GM18517 (cell line): ENCODE measurements at regions not wholly inside any gene's neighbourhood (a gene's known extent, or its start where the extent isn't known, plus 50 kb on each side); places are given as distances from the start of the nearest gene placed in this dataset.
"Not testable (repeated sequence)": the region's sequence is repeated elsewhere in the genome, so short reads cannot be mapped to it uniquely, and the experiment has no call there.

Experiments used
- ATAC-seq: cut with Tn5 transposase; IDR thresholded peaks from one replicate; pipeline ENCODE4 v1.9.1; 2021; ENCODE audit warnings: mild to moderate bottlenecking, moderate library complexity; ENCODE audit not compliant: unreplicated experiment

DNA sequence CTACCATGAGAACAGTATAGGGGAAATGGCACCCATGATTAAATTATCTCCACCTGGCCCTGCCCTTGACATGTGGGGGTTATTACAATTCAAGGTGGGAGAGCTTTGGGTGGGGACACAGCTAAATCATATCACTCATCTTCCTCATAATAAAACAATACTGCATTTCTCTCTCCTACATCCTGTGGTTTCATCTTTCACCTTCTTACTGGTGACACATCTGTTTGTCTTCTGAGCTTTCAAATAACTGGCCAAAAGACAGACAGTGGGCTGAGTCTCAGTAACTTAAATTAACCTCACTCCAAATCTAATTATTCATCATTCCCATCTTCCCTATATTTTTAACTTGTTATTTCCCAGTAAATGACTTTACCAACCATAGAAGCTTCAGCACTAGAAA, 729.7 kb upstream of the USP15 start:
- ATAC-seq: no peak

DNA sequence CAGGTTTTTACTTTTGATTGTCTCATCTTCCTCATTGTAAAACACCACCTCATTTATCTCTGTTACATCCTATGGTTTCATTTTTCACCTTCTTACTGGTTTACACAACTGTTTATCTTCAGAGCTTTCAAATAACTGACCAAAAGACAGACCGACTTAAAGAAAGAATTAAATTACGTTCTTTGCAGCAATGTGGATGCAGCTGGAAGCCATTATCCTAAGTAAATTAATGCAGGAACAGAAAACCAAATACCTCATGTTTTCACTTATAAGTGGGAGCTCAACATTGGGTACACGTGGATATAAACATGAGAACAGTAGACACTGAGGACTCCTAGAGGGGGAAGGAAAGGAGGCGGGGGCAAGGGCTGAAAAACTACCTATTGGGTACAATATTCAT, 729.0 kb upstream of the USP15 start:
- no peak for ATAC-seq

DNA sequence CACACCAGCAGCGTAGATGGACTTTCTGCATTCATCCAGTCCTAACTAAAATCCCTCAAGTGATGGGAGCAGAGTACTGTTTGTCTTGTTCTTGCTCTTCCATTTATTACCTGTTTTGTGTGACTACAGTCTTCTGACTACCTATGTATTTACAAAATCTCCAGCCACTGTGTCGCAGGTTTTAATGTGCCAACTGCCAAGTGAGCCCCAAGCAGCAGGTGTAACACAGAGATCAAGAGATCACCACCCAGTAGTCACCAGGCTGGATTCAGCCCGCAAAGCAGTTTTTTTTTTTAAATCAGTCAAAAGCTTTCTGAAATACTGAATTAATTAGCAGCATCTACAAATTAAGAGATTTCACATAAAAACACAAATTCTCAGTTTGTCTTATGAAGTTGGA, 724.1 kb upstream of the USP15 start:
- ATAC-seq: no peak

DNA sequence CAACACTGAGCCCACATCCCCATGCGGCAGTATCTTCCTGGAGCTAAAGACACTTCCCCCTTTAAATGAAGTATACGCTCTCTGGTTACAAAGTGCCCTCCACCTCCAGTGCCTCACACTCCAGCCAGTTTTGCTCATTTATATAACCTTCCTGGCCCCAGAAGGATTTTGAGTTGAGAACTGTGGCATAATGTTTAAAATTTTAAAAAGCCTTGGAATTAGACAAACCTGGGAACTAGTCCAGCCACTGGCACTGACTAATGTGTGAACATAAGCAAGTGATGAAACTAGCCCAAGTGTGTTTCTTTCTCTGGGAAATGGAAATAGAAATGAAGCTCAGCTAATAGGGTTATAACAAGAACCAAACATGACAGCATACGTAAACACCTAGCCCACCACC, 723.7 kb upstream of the USP15 start:
- ATAC-seq: no peak

DNA sequence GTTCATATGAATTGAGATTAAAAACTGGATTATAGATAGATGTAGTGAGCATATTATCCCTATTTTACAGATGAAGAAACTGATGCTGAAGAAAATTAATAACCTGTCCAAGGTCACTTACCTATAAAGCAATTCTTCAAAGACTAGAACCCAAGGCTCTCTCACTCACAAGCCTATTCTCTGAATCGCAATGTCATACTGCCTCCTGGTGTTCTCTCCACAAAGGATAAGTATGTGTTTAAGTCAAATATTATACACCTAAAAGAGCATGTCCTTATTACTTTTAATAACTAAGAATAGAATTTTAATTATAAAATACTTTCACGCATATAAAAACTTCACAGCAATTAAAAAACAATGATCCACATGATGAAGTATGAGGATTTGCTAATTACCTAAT, 721.3 kb upstream of the USP15 start:
- no peak for ATAC-seq

DNA sequence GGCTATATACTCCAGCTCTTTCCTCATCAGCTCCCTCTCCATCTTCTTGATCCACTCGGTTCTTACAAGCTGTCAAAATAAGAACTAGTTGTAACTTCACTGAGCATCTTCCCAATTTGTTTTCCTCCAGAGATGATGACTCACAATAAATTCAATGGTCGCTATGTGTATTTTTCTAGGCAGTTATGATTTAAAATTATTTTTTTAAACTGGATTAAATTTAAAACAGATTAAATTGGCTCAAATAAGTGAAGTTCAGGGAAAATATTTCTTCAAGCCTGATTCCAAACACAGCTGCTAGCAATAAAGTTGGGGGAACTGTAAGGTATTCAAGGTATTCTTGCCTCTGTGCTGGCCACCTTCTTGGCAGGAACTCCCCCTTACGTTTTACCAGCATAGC, 717.7 kb upstream of the USP15 start:
- ATAC-seq: no peak

DNA sequence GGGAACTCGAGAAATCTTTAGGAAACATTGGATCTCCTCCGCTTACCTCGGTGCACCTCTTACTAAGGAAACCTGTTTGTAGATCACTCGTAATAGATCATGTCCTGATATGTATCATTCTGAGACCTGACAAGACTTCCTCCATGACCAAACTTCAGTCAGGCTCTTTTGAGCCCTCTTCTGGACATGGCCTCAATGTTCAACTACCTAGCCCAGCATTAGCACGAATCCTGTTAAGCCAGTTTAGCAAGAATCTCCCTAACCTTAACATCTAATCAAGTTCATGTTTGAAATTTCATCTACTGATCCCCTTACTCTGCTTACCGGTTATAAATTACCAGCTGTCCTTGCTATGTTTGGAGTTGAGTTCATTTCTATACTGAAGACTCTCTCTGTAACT, 713.9 kb upstream of the USP15 start:
- no peak for ATAC-seq

DNA sequence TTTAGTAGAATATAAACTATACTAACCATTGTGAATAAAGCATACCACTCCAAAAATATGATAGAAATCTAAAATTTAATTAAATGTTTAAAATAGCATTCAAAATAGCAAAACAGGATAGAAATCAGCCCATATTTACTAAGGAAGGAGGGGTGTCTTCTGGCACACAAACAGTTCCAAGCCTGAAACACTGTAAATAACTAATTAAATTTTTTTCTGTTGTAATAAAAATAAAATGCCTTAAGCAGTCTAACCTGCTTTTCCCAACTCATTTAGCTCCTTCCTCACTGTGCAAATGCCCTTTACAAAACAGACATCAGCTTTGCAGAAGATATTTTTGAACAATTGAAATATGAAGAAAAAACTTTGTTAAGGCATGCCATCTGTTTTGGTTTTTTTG, 707.1 kb upstream of the USP15 start:
- no peak for ATAC-seq

DNA sequence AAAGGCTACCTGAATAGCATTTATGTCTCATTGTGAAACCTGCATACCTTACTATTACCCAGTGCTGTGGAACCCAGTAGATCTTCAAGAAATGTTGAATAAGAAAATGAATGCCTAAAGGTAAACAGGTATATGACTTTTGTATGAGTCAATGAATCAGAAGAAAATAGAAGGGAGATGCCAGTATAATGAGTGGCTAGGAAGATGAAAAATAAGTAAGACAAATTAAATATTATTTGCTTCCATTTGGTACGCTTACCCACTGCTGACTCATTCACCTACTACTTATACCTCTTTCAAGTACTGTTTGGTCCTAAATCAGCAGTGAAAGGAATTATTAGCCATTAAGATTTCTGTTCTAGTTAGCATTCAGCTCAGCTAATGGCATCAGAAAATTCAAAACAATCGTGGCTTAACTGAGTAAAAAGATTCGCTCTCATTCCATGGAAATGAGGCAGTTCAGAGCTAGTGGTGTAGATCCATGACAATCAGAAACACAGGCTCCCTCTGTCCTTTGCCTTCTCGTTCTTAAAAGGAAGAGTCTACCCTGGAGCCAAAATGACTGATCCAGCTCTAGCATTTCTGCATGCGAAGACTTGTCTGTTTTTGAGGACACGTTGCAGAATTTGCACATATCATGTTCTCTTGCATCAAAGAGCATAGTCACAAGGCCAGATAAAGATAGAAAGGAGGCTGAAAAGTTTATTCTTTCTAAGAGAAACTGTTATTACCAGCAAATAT, 705.8 kb upstream of the USP15 start:
- no peak for ATAC-seq

DNA sequence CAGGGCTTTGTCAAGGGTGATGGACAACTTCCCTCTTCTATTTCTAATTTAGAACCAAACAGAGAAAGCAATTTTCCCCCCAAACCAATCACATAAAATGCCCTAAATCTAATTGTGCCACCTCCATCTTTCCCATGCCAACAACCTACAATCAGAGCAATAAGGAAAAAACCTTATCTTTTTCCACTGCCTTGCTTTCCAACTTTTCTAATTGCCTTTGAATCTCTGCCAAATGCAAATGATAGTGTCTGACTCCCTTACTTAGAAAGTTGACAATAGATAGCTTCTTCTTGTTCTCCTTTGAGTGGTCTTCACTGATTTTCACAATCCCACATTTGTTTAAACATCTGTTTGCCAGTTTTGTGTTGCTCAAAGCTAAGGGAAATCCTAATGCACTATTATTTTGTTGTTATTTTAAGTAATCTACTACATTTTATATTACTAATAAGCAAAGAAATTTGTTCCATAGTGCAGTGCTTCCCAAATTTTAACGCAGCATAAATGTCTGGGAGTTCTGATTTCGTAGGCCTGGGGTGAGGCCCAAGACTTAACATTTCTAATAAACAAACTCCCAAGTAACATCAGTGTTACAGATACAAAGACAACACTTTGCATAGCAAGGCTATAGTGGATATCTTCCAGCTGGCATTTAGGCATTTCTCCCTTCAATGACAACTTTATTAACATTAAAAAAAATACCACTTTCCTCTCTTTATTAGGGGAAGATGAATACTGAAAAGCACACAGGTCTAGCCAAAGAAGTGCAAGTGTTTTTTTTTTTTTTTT, 696.3 kb upstream of the USP15 start:
- no peak for ATAC-seq

DNA sequence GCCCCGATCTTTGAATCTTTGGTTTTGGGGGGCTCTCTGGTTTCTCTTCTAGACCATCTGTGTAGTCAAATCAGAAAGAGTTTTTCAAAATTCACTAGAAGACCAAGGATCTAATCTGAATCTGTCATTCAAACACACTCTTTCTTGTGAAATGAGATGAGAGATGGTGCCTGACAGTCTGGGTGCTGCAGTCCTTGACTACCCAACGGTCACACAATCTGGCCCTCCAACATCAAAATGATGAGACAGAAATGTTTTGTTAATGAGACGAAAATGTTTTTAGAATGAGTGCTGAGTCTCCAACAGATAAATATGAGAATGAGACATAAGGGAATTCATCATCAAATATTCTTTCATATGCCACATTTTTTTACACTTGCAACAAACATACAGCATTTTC, 695.7 kb upstream of the USP15 start:
- ATAC-seq: no peak

DNA sequence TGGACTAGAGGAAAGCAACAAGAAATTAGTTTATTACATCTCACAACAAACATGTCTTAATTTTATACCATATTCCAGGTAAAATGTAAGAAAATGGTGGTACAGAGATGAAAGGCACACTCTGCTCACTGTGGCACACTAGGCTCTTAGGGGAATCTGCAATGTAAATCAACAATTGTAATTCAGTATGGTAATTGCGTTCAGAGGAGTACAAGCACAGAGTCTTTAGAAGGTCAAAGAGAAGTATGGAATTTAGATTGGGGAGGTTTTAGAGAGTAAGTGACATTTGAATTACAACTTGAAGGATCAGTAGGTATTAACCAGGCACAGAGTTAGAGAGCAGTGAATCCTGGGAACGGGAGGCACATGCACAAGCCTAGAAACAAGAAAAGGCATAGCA, 694.0 kb upstream of the USP15 start:
- ATAC-seq: no peak

DNA sequence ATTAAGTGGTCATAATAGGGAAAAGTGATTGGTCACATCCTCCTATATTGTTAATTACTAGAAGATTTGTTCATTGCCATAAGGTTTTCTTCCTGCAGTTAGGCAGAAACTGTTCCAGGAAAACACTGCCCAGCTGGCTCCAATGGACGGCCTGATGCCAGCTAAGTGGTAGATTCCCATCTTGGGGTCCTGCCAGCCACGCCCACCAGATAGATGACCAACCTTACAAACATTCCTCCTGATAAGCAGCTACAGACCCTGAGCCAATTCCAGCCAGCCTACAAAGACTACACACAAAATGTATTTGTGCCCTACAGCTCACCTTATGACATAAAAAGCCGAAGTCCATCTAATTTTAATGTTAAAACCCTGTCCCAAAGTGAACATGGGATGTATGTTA, 685.9 kb upstream of the USP15 start:
- ATAC-seq: no peak

DNA sequence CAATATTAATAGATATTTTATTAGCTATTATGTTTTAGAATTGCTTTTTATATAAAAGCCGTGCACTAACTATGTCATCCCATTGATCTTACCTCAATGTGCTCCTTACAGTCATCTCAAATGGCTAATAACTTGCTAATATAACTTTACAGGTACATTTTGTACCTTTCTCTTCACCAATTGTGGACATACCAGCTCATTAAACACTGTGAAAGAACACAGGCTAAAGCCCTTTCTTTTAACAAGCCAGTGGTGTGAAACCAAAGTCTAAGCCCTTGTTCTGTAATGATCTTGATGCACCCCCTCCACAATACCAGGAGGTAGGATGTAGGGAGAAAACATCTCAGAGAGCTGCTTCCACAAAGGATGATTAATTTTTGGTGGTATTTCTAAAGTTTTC, 675.3 kb upstream of the USP15 start:
- ATAC-seq: no peak

DNA sequence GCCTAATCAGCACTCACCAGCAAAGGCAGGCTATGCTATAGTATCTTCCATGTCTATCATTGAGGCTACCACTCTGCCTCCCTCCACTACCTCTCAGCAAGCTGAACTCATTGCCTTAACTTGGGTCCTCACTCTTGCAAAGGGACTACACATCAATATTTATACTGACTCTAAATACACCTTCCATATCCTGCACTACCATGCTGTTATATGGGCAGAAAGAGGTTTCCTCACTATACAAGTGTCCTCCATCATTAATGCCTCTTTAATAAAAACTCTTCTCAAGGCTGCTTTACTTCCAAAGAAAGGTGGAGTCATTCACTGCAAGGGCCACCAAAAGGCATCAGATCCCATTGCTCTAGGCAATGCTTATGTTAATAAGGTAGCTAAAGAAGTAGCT, 669.3 kb upstream of the USP15 start:
- ATAC-seq: not testable (repeated sequence)

DNA sequence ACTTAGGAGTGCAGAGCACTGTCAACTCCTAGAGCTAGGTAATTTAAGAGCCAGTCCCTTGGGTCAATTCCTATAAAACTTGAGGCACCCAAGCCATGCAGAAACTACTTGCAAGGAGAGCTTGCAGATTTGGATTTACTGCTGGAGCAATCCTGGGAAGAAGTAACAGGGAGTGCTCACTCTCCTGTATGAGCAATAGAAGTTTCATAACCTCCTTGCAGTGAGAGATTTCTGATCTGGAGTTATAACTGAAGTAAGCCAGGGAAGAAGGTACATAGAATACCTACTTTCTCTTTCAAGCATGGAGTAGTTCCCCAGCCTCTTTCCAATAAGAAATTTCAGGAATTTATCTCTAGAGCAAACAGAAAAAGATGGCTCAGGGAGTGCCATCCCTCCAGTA, 650.1 kb upstream of the USP15 start:
- no peak for ATAC-seq

DNA sequence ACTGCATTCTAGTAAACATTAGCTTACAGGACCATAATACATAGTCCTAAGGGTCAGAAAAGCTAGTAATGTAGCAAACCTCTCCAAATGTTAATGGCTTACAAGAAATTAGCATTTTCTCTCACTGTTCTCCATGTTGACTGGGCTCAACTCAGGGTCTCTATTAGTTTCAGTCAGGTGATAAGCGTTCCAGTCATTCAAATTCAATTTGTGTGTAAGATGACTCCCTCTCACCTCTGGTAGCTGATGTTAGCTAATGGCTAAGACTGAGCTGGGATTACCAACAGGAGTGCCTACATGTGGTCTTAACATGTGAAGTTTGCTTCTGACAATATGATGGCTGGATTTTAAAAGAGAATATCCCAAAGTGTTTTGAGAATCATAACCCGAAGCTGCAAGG, 630.5 kb upstream of the USP15 start:
- ATAC-seq: no peak

DNA sequence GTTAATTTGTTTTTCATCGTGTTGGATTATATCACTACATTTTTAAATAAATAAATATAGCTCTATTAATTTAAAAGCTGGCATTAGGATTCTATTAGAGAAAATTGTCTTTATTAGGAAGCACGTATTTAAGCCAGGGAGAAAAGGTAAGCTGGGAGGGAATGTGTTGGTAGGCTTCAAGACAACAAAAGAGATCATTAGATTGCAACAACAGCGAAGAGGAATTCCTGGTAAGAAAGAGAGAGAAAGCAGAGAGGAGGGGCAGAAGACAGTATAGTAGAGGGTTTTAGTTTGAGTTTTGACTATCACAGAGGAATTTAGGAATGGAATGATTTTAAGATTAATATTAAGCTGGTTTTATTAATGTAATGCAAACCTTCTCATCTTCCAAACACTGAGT, 613.6 kb upstream of the USP15 start:
- ATAC-seq: no peak

DNA sequence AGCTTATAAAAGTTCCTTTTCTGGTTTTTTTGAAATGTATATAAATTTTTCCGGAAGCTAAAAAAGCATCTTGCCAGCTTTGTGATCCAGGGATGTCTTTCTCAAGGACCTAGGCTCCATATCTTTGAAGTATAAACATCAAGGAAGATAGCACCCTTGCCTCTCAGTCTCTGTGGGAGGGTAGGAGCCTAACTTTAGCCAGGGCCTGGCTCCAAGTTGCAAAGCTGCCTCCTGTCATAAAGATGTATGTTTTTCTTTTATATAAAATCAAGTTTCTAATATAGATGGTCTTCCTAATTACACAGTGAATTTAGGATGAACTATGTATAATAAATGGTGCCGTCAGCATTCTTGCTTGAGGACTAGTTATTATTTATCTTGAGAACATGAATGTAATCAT, 612.6 kb upstream of the USP15 start:
- no peak for ATAC-seq

DNA sequence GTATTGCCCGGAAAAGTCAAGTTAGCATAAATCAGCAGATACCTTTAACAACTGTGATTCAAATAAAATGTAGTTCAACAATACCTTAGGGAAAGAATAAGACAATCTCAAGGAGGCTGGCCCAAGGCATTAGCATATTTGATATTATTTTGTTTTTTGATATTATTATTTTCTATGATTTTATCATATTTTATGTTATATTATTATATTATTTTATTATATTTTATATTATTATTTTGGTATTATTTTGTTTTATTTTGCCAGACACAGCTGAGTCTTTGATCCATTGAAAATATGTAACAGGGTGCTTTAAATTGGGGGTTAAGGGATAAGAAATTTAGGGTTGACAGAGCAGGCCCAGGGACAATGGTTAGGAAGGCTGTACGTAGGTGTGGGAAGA, 607.9 kb upstream of the USP15 start:
- no peak for ATAC-seq

DNA sequence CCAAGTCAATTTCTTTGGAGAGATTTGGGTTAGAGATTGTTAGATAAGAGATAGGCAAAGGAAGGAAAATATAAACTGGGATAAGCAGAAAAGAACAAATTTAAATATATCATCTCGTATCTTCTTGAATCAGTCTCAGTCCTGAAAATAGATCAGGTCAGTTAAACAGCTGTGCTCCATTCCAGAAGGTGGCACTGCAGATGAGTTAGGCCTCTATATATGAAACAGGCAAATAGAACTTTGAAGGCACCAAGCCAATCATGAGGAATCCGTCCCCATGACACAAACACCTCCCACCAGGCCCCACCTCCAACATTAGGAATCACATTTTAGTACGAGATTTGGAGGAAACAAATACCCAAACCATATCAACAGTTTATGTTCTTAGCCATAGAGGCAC, 605.5 kb upstream of the USP15 start:
- ATAC-seq: no peak

DNA sequence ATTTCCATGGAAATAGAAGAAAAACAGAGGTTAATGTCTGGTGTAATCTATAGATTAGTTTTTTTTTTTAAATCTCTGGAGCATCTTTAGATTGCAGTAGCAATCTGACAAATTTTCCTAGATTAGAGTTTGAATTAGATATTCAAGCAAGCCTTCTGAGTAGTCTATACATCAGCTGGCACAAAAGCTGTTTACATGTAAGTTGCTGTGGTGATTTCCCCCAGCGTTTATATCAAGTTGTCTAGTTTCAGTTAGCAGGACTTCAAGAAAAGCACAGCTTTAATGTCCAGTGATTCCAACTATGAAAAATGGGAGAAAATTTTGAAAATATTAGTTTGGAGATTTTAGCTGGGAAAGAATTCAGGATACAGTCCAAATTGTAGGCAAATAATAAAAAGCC, 605.0 kb upstream of the USP15 start:
- no peak for ATAC-seq

DNA sequence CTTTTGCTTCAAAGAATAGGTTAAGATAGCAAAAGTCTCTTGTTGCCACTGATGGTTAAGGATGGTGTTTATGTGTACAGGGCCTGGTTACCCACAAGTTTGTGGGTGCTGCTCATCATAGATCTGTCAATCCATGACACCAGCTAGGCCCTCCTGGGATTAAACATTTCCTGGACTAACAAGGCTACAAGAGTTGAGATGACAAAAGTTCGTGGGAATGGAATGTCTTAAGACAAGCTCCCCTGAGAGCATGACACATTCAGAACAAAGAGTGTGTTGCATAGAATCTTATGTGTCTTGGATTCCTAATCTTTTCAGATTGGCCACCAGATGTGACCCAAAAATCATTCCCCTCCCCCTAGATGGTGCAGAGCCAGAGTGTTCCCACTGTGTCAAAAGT, 592.5 kb upstream of the USP15 start:
- ATAC-seq: no peak
